PC-3 (cell line): ENCODE measurements at regions not wholly inside any gene's neighbourhood (a gene's known extent, or its start where the extent isn't known, plus 50 kb on each side); places are given as distances from the start of the nearest gene placed in this dataset.

Source experiments
- ATAC-seq: fragments of 200-7000 bp; cut with Tn5 transposase; 2 replicates; pipeline ENCODE4 v1.9.1; 2020; ENCODE audit warnings: mild to moderate bottlenecking, moderate library complexity
- BruUV-seq: library from RNA; stranded (reverse); fragments of 400-500 nt; replicated peaks from 2 replicates; lab custom pipeline; 2021; lab: Mats Ljungman, UMichigan
- CTCF ChIA-PET: fragments of 300-600 bp; sonication (Branson Sonifier 250); formaldehyde crosslinking; loops from one replicate; lab custom pipeline; 2022; ENCODE audit warnings: antibody characterized with exemption; lab: Charles Lee
- POLR2A ChIA-PET: fragments of 300-600 bp; sonication (Branson Sonifier 250); formaldehyde crosslinking; loops from one replicate; lab custom pipeline; 2022; ENCODE audit warnings: antibody characterized with exemption; ENCODE audit not compliant: unreplicated experiment; lab: Charles Lee
- DNase-seq: peaks from one replicate; pipeline ENCODE4 v3.0.0-alpha.2; 2015
- H2AFZ ChIP-seq: fragments of 300-600 bp; sonication (generic); 2 replicates; pipeline ENCODE4 v1.6.0; 2016; ENCODE audit warnings: antibody characterized with exemption, low read length
- H3F3A ChIP-seq: fragments of 300-600 bp; sonication (generic); one replicate; pipeline ENCODE4 v1.6.0; 2017; ENCODE audit warnings: antibody characterized with exemption, low read length, control low read depth, mild to moderate bottlenecking; ENCODE audit not compliant: unreplicated experiment
- H3K27ac ChIP-seq: fragments of 300-600 bp; sonication (generic); 2 replicates; pipeline ENCODE4 v1.5.1; 2016; ENCODE audit warnings: mild to moderate bottlenecking, low read length
- H3K27me3 ChIP-seq: fragments of 300-600 bp; sonication (generic); 2 replicates; pipeline ENCODE4 v1.6.1; 2016; ENCODE audit warnings: low read length, mixed read lengths
- H3K36me3 ChIP-seq: fragments of 300-600 bp; sonication (generic); 2 replicates; pipeline ENCODE4 v1.6.1; 2016; ENCODE audit warnings: low read depth, mixed run types, low read length, mixed read lengths
- H3K4me1 ChIP-seq: fragments of 300-600 bp; sonication (generic); 2 replicates; pipeline ENCODE4 v1.5.1; 2016; ENCODE audit warnings: low read length; ENCODE audit not compliant: insufficient read depth
- H3K4me2 ChIP-seq: fragments of 300-600 bp; sonication (generic); 2 replicates; pipeline ENCODE4 v1.6.0; 2016; ENCODE audit warnings: low read length
- H3K4me3 ChIP-seq: fragments of 300-600 bp; sonication (generic); 2 replicates; pipeline ENCODE4 v1.5.1; 2016; ENCODE audit warnings: mild to moderate bottlenecking, low read length, mixed read lengths
- H3K79me2 ChIP-seq: fragments of 300-600 bp; sonication (generic); 2 replicates; pipeline ENCODE4 v1.6.1; 2017; ENCODE audit warnings: low read length, mixed read lengths
- H3K9ac ChIP-seq: fragments of 300-600 bp; sonication (generic); 2 replicates; pipeline ENCODE4 v1.6.0; 2016; ENCODE audit warnings: mild to moderate bottlenecking, low read length
- H3K9me2 ChIP-seq: fragments of 300-600 bp; sonication (generic); replicated peaks from 2 replicates; pipeline ENCODE4 v1.6.1; 2016; ENCODE audit warnings: mixed run types, low read length, mixed read lengths
- H3K9me3 ChIP-seq: fragments of 300-600 bp; sonication (generic); 2 replicates; pipeline ENCODE4 v1.6.1; 2016; ENCODE audit warnings: low read length, mixed read lengths
- H4K20me1 ChIP-seq: fragments of 300-600 bp; sonication (generic); 2 replicates; pipeline ENCODE4 v1.6.1; 2016; ENCODE audit warnings: low read length, mixed read lengths
- EZH2 ChIP-seq: fragments of 300-600 bp; sonication (generic); IDR thresholded peaks from one replicate; pipeline ENCODE4 v1.6.1; 2017; ENCODE audit warnings: antibody characterized with exemption, mild to moderate bottlenecking, low read length; ENCODE audit not compliant: unreplicated experiment
- EZH2phosphoT487 ChIP-seq: fragments of 300-600 bp; sonication (generic); IDR thresholded peaks from 2 replicates; pipeline ENCODE4 v1.6.1; 2018; ENCODE audit warnings: mild to moderate bottlenecking, antibody characterized with exemption, low read length, borderline replicate concordance
- intact Hi-C: fragments of 100-400 bp; cut with micrococcal nuclease; formaldehyde crosslinking; loops from 2 replicates; pipeline ENCODE4 v1.9.0; 2023
- TF ChIP-seq, protein P1 (sequence below): fragments of 300-600 bp; sonication (generic); conservative IDR thresholded peaks from 2 replicates; pipeline ENCODE4 v1.5.1; 2017; ENCODE audit warnings: antibody characterized with exemption, low read depth, mild to moderate bottlenecking, low read length

- ChIA-PET POLR2A (no interaction called here), CTCF (no interaction called here)
- Histone ChIP-seq H3K79me2 (no peaks in the 10 kb centered on the region), H3K9me2 (no peaks in the 10 kb centered on the region), H3K9ac (no peak overlapping the region), H3K9me3 (no peaks in the 10 kb centered on the region), H3K4me1 (peaks cover 37% of the 10 kb centered on the region), H3K36me3 (no peaks in the 10 kb centered on the region), H2AFZ (no peak overlapping the region), H3K27ac (no peak overlapping the region), H3K4me2 (no peak overlapping the region), H3K4me3 (no peak overlapping the region), H3K27me3 (no peaks in the 10 kb centered on the region), H3F3A (no peaks in the 10 kb centered on the region), H4K20me1 (no peaks in the 10 kb centered on the region)
- no peak for DNase-seq
- no peak for TF ChIP-seq EZH2phosphoT487
- TF ChIP-seq EZH2, result no peak
- TF ChIP-seq, protein P1, sequence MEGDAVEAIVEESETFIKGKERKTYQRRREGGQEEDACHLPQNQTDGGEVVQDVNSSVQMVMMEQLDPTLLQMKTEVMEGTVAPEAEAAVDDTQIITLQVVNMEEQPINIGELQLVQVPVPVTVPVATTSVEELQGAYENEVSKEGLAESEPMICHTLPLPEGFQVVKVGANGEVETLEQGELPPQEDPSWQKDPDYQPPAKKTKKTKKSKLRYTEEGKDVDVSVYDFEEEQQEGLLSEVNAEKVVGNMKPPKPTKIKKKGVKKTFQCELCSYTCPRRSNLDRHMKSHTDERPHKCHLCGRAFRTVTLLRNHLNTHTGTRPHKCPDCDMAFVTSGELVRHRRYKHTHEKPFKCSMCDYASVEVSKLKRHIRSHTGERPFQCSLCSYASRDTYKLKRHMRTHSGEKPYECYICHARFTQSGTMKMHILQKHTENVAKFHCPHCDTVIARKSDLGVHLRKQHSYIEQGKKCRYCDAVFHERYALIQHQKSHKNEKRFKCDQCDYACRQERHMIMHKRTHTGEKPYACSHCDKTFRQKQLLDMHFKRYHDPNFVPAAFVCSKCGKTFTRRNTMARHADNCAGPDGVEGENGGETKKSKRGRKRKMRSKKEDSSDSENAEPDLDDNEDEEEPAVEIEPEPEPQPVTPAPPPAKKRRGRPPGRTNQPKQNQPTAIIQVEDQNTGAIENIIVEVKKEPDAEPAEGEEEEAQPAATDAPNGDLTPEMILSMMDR, result no peak
- ATAC-seq, result no peak
- BruUV-seq, result no TSS peak
- intact Hi-C loops, result no loop called here
Measured at GRCh38 chr3:101944308-101944707, 95.0 kb downstream of the NFKBIZ start.

- H4K20me1 ChIP-seq, result no peaks in the 10 kb centered on the region
- POLR2A ChIA-PET, result no interaction called here
- H3K36me3 ChIP-seq, result no peaks in the 10 kb centered on the region
- no peaks in the 10 kb centered on the region for H3F3A ChIP-seq
- no peaks in the 10 kb centered on the region for H3K9me2 ChIP-seq
- CTCF ChIA-PET, result no interaction called here
- H3K4me1 ChIP-seq, result peaks cover 32% of the 10 kb centered on the region
- H2AFZ ChIP-seq, result no peak overlapping the region
- no peak for TF ChIP-seq EZH2
- TF ChIP-seq EZH2phosphoT487, result no peak
- TF ChIP-seq, protein P1, result no peak
- no peak overlapping the region for H3K27ac ChIP-seq
- no peaks in the 10 kb centered on the region for H3K9me3 ChIP-seq
- no peak for DNase-seq
- H3K27me3 ChIP-seq, result no peaks in the 10 kb centered on the region
- BruUV-seq, result no TSS peak
- H3K79me2 ChIP-seq, result no peaks in the 10 kb centered on the region
- H3K4me3 ChIP-seq, result no peak overlapping the region
- intact Hi-C loops, result no loop called here
- no peak for ATAC-seq
- H3K4me2 ChIP-seq, result no peak overlapping the region
- no peak overlapping the region for H3K9ac ChIP-seq
Measured at GRCh38 chr3:101945980-101946379, 96.7 kb downstream of the NFKBIZ start.

DNA sequence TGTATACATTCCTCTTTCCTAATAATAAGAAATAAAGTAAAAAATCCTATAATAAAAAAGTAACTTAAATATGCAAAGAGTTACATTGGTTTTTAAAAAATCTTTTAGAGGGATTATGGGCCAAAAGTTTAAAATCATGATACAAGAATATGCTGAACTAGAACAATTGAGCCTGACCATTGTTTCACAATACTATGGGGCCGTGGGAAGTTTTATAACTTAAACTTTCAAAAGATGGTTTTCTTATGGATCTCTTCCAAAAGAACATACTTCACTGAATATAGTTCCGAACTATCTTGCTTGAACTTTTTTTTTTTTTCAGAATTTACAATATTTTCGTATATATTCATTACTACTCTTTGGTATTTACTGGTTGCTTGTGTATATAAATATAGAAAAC lies 97.6 kb downstream of the NFKBIZ start:
- POLR2A ChIA-PET, result no interaction called here
- Histone ChIP-seq H3K9ac (no peak overlapping the region), H3F3A (no peaks in the 10 kb centered on the region)

More for the DNA sequence above, 97.6 kb downstream of the NFKBIZ start:
- H2AFZ ChIP-seq, result no peak overlapping the region
- no peak overlapping the region for H3K4me3 ChIP-seq
- DNase-seq, result no peak
- no peaks in the 10 kb centered on the region for H4K20me1 ChIP-seq
- H3K27ac ChIP-seq, result no peak overlapping the region
- ATAC-seq, result no peak
- no peaks in the 10 kb centered on the region for H3K9me3 ChIP-seq
- peaks cover 32% of the 10 kb centered on the region for H3K4me1 ChIP-seq
- H3K36me3 ChIP-seq, result no peaks in the 10 kb centered on the region
- BruUV-seq, result no TSS peak
- intact Hi-C loops, result no loop called here
- TF ChIP-seq EZH2 (no peak), EZH2phosphoT487 (no peak)
- TF ChIP-seq, protein P1, result no peak
- H3K4me2 ChIP-seq, result no peak overlapping the region
- no peaks in the 10 kb centered on the region for H3K27me3 ChIP-seq
- CTCF ChIA-PET, result no interaction called here
- no peaks in the 10 kb centered on the region for H3K9me2 ChIP-seq
- H3K79me2 ChIP-seq, result no peaks in the 10 kb centered on the region
